GM12873 (cell line): ENCODE measurements at regions not wholly inside any gene's neighbourhood (a gene's known extent, or its start where the extent isn't known, plus 50 kb on each side); places are given as distances from the start of the nearest gene placed in this dataset.

ENCODE experiments used
- CTCF ChIP-seq: IDR thresholded peaks from 2 replicates; pipeline ENCODE4 v1.5.1; 2012; ENCODE audit warnings: low read depth, mild to moderate bottlenecking, moderate library complexity, low read length, control low read depth; ENCODE audit not compliant: insufficient read depth; ENCODE audit errors: missing control alignments

- TF ChIP-seq CTCF: no peak
Measured at GRCh38 chr17:51427323-51427811, 167.0 kb downstream of the UTP18 start.

- no peak for TF ChIP-seq CTCF
Measured at GRCh38 chr17:51427856-51428255, 167.5 kb downstream of the UTP18 start.

DNA sequence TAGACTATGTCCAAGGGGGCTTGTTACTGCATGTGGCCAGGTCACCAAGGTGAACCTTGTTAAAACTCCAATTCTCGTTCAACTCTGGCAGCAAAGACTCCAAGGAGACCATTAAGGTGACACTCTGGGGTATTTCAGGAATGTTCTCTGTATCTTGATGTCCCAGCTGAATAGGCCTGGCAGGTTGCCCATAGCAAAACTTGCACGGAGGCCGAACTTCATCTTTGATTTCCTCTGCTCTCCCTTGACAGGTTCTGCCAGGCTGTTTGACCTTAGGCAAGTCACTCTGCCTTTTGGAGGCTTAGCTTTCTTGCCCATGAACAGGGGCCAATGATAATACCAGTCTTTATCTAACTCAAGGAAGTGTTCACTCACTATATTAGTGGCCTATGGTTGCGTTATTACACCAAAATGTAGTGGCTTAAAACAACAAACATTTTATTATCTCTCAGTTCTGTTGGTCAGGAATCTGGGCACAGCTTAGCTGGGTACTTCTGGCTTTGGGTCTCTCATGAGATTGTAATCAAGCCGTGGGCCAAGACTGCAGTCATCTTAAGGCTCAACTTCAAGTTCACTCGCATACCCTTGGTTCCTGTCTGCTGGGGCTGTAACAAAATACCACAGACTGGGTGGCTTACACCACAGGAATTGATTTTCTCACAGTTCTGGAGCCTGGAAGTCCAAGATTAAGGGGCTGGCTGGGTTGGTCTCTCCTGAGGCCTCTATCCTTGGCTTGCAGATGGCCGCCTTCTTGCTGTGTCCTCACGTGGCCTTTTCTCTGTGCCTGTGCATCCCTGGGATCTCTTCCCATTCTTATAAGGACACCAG is 168.5 kb downstream of the UTP18 start:
- TF ChIP-seq CTCF: no peak

GRCh38 chr17:51430591-51430990 is 170.2 kb downstream of the UTP18 start:
- no peak for TF ChIP-seq CTCF

DNA sequence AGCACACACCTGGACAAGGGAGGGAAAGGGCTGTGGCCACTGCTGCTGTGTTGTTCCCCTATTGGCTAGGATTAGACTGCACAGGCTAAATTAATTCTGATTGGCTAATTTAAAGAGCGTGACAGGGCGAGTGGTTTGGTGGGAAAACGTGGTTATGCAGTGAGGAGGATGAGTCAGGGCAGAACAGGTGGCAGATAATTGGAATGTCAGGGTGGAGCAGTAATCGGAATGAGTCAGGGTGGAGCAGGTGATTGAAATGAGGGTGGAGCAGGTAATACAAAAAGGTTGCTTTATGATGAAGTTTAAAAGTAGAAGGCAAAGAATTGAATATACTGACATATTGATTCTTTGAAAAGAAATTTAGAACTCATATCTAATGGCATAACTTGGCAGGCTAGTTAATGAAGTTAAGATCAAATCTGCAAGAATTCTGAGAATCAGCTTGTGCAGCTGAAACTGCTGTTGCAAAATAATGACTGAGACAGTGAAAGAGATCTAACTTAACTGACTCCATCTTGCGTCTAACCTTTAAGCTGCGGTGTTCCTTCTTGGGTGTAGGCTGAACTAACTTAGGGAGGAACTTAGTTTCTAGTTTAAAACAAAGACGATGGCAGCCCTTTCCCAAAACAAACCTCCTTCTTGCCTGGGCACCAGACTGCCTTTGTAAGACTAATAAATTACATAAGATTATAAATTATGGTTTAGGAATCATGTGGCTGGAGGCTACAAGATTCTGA is 174.3 kb downstream of the UTP18 start:
- TF ChIP-seq CTCF: no peak

GRCh38 chr17:51435171-51435552 is 174.8 kb downstream of the UTP18 start:
- no peak for TF ChIP-seq CTCF

- TF ChIP-seq CTCF: peak; percentile 66
Measured at GRCh38 chr17:51435641-51436091, 175.3 kb downstream of the UTP18 start.
